GM10266 (cell line): ENCODE measurements at regions not wholly inside any gene's neighbourhood (a gene's known extent, or its start where the extent isn't known, plus 50 kb on each side); places are given as distances from the start of the nearest gene placed in this dataset.

Source experiments
- DNase-seq: peaks from one replicate; pipeline ENCODE4 v3.0.0; 2012; ENCODE audit errors: extremely low spot score
- TF ChIP-seq, protein P1 (sequence below): IDR thresholded peaks from 2 replicates; pipeline ENCODE4 v1.5.1; 2012; ENCODE audit warnings: mild to moderate bottlenecking, low read depth; ENCODE audit not compliant: control insufficient read depth, insufficient read depth; ENCODE audit errors: missing control alignments

DNA sequence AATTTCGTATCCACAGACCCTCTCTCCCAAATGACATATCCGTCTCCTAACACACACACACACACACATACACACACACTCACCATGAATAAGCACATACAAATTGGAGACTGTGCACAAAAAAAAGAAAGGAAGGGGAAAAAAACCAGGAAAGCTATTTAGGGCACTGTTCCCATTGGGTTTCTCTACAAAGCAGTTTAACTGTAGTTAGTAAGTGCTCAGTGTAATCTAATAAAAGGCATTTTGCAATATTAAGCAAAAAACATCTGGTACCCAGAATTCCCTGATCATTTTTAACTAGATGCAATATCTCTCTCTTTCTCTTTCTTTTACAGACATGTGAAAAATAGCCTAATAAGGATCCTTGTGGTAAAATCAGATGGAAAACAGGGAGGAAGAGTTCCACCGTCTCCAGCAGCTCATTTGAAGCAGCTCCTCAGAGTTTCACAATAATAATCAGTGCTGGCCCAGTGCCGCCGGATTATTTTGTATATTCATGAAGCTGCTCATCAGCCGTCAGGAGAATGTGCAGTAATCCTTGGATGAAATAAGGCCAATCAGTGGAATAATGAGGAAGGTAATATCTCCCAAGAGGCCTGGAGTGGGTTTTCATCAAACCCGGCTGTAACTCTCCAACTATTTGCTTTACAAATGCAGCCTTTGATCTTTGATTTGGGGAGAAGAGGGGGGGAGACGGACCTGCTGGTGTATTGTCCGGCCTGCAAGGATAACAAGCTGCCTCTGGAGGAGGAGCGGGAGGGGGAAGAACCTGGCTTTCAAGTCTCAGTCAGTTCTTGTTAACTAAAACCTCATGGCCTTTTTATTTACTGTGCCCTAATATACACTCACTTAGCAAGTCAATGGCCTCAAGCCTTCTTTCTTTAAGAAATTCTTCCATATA, 227.6 kb upstream of the SMIM21 start:
- TF ChIP-seq, protein P1, sequence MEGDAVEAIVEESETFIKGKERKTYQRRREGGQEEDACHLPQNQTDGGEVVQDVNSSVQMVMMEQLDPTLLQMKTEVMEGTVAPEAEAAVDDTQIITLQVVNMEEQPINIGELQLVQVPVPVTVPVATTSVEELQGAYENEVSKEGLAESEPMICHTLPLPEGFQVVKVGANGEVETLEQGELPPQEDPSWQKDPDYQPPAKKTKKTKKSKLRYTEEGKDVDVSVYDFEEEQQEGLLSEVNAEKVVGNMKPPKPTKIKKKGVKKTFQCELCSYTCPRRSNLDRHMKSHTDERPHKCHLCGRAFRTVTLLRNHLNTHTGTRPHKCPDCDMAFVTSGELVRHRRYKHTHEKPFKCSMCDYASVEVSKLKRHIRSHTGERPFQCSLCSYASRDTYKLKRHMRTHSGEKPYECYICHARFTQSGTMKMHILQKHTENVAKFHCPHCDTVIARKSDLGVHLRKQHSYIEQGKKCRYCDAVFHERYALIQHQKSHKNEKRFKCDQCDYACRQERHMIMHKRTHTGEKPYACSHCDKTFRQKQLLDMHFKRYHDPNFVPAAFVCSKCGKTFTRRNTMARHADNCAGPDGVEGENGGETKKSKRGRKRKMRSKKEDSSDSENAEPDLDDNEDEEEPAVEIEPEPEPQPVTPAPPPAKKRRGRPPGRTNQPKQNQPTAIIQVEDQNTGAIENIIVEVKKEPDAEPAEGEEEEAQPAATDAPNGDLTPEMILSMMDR: no peak
- no peak for DNase-seq

DNA sequence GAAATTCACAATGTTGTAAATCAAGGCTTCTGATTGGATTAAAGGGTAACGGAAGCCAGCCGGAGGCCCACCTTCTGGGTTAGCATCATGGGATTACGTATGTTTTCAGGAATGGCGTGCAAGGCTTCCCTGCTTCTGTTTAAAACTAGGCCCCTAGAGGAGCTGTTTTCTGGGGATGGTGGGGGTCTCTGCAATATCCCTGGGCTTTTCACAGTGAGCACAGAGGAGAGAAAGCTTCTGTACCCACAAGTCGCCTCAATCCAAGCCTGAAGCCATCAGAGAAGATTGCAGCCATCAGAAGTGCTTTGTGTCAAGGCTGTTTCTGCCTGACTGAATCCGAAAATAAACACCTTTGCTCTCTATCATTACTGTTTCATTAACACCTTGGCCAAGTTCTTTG, 226.9 kb upstream of the SMIM21 start:
- TF ChIP-seq, protein P1: no peak
- DNase-seq: no peak

DNA sequence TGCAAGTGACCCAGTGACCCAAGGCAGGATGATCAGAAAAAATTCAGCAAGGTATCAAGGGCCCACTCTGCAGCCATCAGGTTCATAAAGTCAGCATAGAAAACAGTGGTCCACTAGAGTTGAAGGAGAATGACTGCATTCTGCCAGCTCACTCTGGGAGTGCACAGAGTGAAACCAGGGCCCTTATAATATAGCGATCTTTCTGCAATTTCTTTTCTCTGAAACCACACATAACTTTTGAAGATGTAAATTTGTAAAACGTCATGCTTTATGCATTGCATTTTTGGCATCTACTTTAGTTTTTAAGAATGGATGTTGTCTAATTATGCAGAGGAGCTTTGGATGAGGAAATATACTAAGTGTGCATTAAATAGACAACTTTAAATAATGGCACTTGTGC, 225.0 kb upstream of the SMIM21 start:
- TF ChIP-seq, protein P1: no peak
- DNase-seq: no peak

DNA sequence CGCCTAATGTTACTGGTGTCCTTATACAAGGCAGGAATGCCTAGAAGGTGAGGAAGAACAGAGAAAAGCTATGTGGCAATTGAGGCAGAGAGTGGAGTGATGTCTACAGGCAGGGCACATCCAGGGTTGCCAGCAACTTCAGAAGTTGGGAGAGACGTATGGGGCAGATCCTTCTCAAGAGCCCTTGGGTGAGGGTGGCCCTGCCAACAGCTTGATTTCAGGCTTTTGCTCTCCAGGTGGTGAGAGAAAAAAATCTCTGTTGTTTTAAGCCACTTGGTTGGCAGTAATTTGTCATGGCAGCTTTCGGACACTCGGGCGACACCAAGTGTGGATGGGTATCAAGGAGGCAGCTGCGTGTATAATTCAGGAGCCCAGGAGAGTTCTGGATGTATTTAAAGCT, 217.4 kb upstream of the SMIM21 start:
- TF ChIP-seq, protein P1: no peak
- DNase-seq: no peak

DNA sequence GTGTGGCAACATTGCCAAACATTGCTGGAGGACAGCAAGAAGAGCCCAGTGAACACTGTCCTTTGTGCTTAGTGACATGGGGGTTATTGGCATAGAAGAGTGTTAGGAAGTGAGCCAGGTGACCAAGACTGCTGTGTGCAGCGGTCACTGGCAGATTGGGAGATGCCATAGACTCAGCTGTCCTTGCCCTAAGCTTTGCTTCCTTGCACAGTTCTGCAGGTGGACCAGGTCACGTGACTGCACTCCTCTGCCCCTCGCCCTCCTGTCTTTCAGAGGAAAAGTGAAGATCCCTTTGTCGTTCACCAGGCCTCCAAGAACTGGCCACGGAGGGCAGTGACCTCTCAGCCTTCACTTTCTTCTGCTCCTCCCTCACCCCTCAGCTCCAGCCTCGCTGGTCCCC, 215.6 kb upstream of the SMIM21 start:
- TF ChIP-seq, protein P1: no peak
- no peak for DNase-seq

DNA sequence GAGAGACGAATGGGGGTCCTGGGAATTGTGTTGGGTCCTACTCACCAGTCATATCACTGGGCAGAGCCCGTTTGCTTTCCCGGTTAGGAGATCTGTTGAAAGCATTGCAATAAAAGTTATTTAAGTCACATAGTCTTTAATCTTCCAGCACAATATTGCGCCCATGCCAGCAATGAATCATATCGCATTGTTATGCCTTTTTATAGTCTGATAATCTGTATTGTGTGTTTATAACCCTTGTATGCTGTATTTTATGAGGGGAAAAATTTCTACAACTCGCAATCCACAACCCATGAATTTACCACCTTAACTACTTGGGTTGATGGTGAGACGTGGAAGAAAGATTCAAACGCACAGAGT, 211.9 kb upstream of the SMIM21 start:
- TF ChIP-seq, protein P1: no peak
- no peak for DNase-seq

DNA sequence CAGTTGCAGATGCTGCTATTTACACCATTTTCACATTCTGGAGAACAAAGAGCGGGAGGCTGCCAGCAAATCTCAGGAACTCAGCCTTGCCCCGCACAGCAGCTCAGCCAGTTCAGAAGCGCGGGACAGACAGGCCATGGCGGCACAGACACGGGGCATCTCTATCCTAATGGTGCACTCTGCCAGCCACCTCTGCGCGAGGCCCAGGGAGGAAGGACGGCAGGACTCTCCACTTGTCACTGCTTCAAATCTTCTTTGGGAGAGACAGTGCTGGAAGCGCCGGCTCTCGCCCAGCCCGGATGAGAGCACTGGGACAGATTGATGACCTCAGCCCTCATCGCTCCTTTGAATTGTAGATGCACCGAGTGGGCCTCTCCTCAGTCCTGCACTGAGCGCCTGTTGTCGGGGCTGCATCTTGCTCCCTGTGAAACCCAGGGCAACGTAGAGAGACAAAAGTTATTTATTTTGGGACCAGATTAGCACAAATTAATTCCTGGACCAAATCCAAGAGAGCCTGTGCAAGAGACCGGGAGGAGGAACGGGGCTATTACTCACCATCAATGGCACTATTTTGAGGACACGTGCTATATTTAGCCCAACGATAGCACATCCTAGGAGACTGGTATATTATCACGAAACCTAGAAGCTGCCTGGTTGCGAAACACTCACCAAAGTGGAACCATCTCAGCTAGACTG, 211.4 kb upstream of the SMIM21 start:
- TF ChIP-seq, protein P1: no peak
- DNase-seq: no peak
